NCI-H82 treated with DMSO at 0.1 percent for 48 hours (cell line): ENCODE measurements at regions not wholly inside any gene's neighbourhood (a gene's known extent, or its start where the extent isn't known, plus 50 kb on each side); places are given as distances from the start of the nearest gene placed in this dataset.
A peak's percentile ranks its signal among the peaks of the same experiment; 100 is the strongest.

ENCODE experiments used
- DNase-seq: peaks from one replicate; lab custom pipeline; 2025; ENCODE audit not compliant: unreplicated experiment; lab: John Stamatoyannopoulos, UW

DNA sequence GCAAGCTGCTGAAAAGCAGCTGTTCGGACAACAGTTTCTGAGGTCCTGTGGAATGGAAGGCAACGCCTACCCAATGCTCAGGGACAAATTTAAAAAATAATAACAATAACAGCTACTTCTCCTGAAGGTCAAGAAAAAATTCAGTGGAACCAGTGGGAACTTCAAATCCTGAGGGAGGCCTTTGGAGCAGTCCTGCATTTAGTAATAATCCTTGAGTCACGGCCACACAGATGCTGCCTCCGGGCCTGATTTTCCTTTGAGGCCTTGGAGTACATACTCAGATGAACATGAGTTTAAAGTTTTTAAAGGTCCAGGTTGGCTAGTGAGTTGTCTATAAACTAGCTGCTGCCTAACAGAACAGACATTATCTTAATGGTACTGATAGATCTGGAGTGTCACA lies 268.0 kb downstream of the MSRB3 start:
- no peak for DNase-seq

DNA sequence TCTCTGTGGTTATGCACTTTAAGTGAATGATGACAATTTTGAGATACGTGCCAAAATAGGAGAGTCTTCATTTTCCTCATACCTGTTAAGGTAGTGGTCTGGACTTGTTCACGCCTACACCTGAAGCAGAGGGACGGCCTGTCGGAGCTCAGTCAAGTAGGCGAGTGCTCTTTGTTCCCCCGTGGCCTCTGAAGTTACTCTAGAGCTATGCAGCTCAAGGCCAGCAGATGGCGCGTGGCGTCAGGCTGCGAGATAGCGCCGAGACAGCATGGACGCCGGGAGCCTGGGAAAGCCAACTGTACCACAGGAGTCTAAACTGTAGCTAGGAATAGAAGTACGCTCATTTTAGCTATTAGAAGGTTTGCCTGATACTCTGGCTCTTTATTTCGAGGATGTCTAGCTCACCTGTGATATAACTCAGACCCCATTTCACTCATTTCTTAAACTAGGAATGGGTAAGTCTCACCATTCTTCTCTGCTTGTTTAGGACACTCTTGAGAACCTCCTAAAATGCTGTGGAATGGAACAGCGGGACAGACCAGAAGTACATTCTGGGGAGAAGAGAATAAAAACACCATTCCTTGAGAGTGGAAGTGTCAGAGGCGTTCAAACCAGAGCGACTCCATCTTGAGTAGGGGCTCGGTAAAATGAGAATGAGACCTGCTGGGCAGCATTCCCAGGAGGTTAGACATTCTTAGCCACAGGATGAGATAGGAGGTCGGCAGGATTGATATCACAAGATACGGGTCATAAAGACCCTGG lies 267.4 kb upstream of the HMGA2 start:
- DNase-seq, result peak; percentile 35

DNA sequence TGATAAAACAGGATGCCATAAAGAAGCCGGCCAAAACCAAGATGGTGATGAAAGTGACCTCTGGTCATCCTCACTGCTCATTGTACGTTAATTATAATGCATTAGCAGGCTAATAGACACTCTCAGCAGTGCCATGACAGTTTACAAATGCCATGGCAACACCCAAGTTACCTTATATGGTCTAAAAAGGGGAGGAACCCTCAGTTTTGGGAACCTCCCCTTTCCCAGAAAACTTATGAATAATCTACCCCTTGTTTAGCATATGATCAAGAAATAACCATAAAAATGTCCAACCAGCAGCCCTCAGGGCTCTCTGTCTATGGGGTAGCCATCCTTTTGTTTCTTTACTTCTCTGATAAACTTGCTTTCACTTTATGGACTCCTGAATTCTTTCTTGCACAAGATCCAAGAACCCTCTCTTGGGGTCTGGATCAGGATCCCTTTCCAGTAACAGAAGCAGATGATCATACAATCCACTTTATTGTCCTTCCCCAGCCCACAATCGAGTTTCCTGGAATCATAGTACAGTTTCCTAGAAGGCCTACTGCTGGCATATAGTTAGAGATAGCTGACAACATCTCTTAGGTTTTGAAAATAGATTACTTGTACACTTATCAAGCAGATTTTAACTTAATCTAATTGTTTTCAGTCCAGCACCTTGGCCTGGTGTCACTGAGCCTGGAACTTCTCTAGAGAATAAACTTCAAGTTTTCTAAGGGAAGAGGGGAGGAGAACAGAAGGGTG lies 266.7 kb upstream of the HMGA2 start:
- DNase-seq, result no peak

DNA sequence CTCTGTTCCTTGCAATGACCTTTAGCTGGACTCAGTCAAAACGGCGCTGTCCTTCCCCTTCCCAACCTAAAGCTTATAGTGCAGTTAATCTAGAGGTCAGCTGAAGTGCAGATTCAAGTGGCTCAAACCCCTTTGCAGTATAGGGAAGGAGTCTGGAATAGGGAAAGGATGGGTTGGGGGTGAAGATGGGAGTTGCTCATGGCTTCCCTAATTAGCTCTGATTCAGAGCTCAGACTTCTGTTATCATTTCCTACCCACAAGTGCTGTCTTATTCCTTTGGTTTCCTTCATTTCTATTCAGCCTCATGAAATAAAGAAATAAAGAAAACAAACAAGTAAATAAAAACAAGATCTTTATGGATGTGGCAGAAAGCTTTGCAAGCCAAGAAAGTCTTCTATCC lies 264.0 kb upstream of the HMGA2 start:
- no peak for DNase-seq

DNA sequence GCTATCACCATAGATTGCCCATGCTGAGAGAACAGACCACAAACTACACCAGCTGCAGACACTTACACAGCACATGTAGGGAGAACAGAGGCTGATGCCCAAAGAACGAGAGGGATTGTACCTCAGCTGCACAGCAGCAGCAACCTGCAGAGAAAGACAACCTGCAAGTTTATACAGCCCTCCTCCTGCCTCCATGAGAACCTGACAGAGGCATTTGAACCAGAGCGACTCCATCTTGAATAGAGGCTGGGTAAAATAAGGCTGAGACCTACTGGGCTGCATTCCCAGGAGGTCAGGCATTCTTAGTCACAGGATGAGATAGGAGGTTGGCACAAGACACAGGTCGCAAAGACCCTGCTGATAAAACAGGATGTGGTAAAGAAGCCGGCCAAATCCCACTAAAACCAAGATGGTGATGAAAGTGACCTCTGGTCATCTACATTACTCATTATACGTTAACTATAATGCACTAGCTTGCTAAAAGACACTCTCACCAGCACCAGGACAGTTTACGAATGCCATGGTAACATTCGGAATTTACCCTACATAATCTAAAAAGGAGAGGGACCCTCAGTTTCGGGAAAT lies 262.4 kb upstream of the HMGA2 start:
- no peak for DNase-seq

DNA sequence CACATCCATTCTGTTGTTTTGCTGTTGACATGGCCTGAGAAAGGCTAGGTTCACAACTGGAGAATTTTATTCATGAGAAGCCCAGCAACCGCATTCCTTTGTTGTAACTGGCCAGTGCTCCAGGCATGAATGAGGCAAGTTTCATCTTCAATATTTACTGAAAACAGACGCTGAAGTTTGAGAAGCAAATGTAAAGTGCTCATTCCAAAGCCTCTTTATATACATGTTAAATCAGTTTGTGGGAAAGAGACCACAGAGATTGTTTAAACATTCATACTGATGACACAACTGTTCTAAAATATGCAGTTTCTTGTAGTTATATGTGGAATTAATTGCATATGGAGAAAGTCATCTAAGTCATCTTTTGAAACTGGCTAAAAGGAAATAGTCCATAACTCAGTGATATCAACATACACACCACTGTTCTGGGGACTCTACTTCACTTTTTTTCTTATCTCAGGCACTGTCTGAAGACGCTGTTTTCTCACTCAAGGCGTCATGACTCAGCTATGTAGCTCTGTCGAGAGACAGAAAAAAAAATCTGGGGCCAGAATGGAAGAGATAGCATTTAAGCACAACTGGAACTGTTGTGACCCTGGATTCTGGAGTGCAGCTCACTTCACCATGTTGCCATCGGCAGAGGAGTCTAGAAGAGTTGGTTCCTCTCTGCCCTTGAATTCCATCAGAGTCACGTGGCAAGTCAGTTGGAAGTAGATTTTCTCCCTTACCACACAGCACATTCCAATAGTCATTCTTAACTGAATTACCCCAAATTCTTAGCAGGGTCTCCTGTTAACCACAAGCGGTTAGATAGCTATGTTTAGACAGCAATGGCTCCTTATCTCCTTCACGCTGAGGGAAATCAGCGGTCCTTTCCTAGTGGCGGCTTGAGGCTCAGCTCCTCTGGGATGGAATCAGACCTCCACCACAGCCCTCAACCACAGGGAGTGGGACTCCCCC lies 258.4 kb upstream of the HMGA2 start:
- DNase-seq, result no peak

DNA sequence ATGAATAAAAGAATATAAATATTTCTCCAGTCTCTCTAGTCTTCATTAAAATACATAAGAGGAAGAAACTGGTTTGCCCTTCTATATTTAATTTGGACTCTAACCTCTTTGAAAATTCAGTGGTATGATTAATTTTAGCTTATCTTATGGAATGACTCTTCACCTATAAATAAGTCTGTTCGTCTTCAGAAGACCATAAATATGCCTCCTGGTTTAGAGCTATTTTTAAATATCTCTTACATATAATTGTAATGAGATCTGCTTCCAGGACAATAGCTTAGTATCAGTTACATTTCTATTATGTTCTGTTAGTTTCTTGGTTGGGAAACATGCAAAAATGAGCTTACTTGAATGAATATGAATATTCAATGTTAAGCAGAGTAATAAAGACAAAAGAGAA lies 257.5 kb upstream of the HMGA2 start:
- DNase-seq, result no peak

DNA sequence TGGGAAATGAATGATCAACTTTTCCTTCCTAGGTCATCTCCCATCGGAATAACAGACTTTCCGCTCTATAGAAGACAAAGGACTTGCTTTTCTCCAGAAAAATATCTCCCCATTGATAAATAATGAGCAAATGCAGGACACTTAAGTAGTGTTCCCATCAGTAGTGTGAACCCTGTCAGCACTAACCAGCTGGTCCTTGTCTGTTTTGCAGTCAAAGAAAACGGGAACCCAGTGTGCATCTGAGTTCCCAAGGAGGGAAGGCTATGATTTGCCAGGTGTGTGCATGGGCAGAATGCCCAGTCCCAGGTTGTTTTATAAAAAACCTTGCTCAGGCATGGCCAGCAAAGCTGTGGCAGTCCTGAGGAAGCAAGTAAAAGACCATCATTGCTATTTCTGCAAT lies 256.5 kb upstream of the HMGA2 start:
- no peak for DNase-seq

DNA sequence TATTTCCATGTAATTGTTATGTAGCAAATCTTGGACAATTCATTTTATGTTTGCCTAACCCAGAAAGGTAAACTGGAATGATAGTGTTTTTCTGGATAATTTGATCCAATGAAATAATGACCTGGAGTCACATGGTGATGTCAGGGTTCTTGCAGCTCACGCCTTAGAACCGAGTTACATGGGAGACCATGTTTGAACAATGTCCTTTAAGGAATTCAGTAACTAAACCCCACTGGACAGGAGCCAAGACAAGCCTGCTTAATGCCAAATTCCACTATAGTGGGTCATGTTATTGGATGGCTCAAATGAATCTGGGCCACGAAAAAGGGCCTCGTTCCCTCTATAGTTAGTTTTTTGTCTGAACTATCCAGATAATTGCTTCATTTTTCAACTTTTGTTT lies 255.8 kb upstream of the HMGA2 start:
- DNase-seq, result no peak

DNA sequence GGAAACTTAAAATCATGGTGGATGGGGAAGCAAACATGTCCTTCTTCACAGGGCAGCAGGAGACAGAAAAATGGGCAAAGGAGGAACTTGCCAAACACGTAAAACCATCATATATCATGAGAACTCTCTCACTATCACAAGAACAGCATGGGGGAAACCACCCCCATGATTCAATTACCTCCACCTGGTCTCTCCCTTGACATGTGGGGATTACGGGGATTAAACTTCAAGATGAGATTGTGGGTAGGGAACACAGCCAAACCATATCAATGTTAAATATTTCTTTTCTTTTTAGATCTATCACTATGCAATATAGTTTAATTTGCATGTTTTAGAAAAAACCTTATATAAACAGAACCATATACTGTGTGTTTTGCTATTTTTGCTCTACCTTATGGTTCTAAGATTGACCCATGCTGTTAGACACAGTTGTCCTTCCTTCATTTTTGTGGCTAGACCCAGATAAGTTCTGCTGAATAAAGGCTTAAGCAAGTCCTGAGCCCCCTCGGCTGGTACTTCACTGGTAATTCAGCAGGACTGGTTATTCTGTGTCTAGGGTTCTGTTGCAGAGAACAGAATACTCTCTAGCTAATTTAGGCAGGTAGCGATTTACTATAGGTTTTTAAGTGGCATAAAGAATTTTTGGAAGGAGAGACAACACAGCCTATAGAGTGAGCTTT lies 253.7 kb upstream of the HMGA2 start:
- peak; percentile 84 for DNase-seq

DNA sequence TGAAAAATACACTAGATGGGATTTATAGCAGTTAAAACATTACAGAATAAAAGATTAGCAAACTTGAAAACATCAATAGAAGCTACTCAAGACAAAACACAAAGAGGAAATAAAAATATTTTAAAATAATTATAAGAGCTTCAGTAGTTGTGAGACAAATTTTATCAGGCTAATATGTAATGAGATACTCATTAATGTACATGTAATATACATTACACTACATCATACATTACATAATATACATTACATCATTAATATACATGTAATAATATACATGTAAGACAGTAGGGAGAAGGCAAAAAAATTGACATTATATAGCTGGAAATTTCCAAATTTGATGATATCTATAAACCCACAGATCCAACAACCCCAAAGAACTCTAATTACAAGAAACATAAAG lies 249.4 kb upstream of the HMGA2 start:
- no peak for DNase-seq

DNA sequence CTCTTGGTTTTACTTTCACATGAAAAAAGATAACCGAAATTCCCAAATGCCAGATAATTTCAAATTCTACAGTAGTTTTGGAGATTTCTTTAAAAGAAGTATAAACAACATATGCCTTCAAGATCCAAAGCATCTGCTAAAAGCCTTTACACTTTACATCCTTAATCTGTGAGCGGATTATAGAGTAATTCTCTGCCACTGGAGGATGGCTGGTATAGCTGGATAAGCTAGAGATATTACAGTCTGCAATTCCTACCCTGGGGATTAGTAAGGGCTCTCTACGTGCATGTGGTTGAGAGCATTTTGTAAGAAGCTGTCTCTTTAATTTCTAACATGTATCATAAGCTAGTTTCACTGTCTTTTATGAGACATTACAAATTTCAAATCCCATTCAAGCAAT lies 240.3 kb upstream of the HMGA2 start:
- peak; percentile 95 for DNase-seq

DNA sequence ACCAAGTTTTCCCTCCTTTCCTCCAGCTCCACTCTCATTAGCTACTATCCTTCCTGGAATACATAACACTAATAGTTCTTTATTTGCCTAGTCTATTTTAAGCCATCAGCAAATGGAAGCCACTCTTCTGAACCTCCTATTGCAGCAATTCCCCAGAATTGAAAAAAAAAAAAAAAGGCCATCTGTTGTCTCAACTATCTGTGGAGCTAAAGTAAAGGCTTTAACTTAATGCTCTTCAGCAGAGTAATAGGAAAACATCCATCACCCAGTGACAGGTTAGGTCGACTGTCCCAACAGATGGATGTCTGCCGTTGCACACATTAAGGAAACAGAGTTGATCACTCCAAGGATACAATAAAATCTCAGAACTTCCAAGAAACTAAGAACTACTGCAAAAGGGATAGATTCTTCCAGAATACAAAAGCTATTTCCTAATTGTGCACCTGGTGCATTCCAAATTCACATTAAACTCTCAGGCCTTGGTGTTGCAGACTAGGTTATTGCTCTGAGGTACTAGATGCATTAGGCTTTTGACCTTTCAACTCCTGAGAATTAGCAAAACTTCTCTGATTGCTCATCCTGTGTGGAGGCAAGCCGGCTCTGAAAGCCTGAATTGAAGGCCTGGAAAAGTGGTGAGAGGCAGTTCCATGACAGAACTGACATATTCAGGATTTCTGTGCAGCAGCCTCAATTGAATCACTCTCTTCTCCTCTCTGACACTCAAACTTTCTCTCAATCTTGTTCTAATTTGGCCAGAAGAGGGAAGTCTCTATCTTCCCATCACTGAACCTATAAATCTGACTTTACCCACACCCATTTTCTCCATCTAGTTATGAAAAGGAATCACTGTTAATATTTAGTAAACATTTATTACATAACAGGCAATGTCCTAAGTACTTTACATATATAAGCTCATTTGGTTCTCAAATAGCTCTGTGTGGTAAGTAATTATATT lies 238.4 kb upstream of the HMGA2 start:
- DNase-seq, result peak; percentile 97

DNA sequence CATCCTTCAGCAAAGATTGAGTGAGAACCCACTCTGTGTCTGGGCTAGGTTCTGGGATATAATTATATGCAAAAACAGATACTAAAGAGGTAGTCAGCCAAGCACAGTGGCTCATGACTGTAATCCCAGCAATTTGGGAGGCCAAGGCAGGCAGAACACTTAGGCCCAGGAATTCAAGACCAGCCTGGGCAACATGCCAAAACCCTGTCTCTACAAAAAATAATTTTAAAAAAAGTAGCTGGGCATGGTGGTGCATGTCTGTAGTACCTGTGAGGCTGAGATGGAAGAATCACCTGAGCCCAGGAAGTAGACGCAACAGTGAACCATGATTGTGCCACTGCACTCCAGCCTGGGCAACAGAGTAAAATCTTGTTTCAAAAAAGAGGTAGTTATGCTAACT lies 237.5 kb upstream of the HMGA2 start:
- no peak for DNase-seq

DNA sequence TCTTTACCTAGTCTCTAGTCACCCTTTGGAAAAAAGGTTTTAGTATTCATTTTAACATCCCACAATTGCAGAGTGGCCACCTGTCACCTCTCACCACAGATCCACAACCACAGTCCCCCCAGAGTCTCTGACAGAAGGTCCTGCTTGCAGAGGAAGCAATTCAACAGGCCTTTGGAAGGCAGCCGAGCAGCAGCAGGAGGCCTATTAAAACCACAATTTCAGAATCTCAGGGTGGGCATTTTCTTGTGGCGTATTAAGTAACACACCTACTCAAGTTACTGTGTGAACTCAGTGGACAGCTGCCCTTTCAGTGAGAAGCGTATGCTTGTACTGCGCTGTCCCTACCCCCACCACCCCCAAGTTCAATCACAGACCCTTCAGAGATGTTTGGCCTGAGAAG lies 234.0 kb upstream of the HMGA2 start:
- no peak for DNase-seq

DNA sequence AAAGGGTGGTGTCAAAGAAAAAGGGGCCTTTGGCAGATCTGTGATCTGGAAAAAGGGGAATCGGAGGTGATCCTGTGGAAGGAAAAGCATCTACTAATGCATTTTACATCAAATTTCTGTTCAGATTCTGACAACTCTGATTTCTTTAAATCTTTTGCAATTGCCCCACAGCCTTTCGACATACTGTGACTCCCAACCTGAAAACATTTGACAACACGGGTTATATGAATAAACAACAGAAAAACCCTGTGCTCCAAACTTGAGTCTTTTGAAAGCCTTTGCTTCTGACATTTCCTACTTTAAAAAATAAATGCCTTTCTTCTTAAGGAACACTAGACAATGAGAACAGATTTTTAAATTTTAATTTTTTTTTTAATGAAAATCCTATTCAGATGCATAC lies 231.9 kb upstream of the HMGA2 start:
- no peak for DNase-seq

DNA sequence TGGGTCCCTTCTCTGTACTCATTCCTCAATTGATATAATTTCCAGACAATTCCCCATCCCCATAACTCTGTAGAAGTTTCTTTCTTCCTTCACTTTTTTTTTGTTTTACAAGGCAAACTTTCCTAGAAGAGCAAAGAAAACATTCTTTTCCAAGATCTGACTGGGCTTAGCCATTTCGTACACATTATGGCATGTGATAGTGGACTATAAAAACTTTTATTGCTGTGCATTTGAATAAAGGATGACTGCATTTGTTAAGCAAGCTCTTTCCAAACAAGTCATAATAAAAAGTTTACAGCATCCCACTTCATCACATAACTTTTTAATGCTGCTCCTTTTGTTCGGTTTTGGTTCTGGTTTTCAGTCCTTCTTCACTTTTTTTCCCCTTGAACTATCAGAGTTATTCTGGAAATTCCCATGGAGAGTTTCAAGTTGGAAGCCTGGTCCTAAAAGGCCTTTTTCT lies 231.0 kb upstream of the HMGA2 start:
- no peak for DNase-seq

DNA sequence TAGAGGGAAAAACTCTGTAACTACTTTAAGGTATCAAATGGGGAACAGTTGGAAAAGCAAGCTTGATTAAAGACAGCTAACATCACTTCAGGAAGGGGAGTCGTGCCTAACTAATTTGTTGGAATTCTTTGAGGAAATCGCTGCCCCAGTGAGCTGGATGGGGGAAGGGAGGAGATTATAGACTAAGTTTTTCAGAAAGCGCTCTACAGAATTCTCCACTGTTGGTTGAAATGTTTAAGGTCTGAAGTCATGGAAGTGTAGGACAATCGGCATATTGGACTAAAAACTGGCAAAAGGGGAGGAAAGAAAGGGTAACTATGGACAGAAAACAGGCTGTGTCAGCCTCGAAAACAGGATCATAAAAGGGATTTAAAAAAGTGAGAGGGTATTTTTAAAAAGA lies 229.9 kb upstream of the HMGA2 start:
- DNase-seq, result no peak

DNA sequence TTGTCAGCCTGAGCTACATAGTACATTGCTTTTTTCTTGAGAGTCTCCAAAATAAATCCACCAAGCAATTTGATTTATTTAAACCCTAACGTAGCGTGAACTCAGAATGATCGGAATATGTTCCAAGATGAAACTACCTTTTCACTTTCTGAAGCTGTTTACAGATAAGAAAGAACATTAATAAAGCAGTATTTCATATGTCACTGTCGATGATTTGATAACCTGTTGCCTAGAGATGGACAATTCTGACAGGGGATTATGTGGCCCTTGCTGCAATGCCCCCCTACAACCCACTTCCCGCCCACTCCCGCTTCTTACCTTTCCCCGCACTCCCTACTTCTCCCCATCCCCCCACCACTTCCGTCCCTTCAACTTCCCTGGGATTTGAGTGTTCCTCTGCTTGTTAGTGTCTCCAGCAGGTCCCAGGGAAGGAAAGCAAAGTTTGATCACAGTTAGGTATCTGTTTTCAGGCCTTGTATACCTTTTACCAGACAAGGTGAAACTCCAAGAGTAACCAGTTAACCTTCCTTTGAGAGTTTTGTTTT lies 229.2 kb upstream of the HMGA2 start:
- DNase-seq, result no peak
